Globus pallidus (tissue), 1 donor: ENCODE measurements at regions not wholly inside any gene's neighbourhood (a gene's known extent, or its start where the extent isn't known, plus 50 kb on each side); places are given as distances from the start of the nearest gene placed in this dataset.

Experiments used
- DNase-seq: peaks from one replicate; pipeline ENCODE4 v3.0.0-alpha.2; 2015; ENCODE audit warnings: low spot score

DNA sequence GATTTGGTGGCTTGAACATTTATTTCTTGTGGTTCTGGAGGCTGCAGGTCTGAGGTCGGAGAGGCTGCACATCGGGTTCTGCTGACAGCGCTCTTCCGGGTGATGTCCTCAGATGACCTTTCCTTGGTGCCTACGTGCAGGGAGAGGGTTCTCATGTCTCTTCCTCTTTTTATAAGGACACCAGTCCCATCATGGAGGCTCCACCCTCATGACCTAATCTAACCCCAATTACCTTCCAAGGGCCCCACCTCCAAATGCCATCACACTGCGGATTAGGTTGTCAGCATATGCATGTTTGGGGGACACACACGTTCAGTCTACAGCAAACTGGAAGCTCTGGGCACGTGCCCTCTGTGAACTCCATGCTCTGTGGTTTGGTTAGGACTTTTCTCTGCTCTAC lies 338.6 kb downstream of the FGF9 start:
- no peak for DNase-seq

DNA sequence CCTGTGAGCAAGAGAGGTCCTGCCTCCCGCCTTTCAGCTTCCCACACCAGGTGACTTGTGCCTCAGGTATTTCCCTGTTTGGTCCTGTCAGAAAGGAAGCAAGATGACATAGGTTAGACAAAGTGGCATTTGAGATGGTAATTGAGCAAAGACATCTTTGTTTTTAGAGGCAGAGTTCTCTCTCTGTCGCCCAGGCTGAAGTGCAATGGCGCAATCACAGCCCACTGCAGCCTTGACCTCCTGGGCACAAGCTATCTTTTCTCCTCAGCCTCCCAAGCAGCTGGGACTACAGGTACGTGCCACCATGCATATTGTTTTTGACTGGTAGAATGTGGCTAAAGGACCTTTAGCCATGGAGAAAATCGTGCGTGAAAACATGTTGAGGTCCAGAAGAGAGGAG lies 339.1 kb downstream of the FGF9 start:
- no peak for DNase-seq

GRCh38 chr13:22012686-22013085 lies 341.8 kb downstream of the FGF9 start:
- no peak for DNase-seq

GRCh38 chr13:22014469-22014868 lies 343.6 kb downstream of the FGF9 start:
- no peak for DNase-seq

DNA sequence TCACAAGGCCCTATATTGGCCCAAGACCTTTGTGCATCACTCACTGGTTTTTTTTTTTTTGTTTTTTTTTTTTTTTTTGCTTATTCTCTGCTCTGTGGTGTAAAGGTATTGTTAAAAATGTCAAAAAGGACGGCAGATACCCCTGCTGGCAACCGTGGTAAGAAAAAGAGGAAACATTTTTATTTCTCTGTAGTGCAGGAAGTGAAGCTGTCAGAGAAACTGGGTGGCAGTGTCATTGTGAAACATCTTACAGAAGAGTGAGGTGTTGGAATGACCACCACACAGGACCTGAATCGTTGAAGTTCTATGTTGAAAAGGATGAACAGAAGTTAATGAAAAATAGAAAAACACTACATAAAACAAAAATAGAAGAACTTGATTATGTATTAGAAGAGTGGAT lies 346.4 kb downstream of the FGF9 start:
- no peak for DNase-seq

DNA sequence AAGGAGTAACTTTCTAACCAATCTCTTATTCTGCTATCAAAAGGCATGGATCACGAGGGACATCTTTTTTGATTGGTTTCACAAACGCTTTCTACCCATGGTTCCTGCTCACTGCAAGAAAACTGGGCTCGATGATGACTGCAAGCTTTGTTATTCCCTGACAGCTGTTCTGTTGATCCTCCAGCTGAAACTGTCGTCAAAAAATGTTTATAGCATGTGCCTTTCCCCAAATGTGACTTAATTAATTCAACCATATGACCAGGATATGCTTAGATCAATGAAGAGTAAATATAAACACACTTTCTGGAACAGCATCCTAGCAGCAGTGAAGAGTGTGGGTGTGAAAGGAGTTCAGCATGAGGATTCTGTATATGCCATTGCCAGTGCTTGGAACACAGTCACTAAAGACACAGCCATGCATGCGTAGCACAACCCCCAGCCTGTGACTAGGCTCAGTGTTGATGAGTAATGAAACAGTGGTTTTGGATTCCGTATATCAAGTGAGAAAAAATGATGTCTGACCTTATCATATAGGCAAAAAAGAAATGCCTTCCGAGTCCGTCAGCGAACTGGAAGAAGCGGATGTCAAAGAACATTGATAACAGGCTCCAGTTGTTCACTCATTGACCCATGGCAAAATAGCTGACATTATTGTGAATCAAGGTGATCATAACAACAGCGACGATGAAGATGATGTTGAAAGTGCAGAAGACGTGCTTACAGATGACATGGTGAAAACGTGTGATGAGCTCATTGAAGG lies 347.4 kb downstream of the FGF9 start:
- no peak for DNase-seq

DNA sequence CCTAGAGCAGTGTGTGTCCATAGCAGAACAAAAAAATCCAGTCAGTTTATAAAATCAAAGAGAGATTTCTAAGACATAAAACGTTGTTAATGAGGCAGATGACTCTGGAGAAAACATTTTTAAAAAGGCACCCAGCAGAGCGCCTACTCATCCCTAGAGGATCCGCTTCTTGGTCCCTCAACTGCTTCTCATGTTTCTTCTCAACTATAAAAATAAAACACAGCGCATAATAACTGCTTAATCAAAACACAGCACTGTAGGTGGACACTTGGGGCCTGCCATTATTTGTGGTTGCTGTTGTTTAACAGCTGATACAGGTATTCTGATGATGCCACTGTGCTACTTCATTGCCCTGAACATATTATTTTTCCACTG lies 347.9 kb downstream of the FGF9 start:
- no peak for DNase-seq

- no peak for DNase-seq
These were observed 353.6 kb downstream of the FGF9 start for GRCh38 chr13:22024381-22024994.

DNA sequence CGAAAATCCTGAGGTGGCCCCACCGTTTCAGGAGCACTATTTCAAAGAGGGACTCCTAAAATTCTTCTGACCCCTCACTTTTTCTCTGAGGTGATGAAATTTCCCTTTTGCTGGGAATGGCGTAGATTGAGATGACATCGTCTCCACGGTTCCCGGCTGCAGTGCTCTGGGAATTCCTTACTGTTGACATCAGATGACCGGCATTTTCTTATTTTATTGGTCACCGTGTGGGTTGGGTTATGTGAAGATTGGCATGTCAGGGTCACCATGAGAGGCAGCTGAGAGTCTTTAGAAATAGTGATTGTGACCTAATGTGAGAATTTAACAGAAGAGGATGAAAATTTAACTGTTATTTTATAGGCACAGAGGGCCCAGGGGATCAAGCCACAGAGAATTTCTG lies 356.7 kb downstream of the FGF9 start:
- DNase-seq = no peak

DNA sequence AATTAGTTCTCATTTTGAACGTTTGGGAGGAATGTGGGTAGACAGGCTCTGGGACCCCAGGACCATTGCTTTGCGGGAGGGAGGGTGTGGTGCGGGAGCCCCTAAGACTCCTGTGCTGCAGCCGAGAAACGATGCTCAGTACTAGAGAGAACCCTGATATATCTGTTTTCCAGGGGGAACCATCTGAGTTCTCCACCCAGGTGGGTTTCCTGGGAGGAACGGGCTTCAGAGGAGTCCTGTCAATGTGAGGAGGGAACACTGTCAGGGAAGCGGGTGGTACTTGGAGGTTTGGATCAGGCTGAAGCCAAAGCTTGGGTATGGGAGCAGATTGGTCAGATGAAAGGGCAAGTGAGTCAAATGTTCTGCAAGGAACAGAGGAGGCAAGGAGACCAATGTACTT lies 358.0 kb downstream of the FGF9 start:
- DNase-seq = no peak

GRCh38 chr13:22030321-22030720 lies 359.4 kb downstream of the FGF9 start:
- DNase-seq = no peak

GRCh38 chr13:22031702-22032286 lies 360.9 kb downstream of the FGF9 start:
- DNase-seq = no peak

DNA sequence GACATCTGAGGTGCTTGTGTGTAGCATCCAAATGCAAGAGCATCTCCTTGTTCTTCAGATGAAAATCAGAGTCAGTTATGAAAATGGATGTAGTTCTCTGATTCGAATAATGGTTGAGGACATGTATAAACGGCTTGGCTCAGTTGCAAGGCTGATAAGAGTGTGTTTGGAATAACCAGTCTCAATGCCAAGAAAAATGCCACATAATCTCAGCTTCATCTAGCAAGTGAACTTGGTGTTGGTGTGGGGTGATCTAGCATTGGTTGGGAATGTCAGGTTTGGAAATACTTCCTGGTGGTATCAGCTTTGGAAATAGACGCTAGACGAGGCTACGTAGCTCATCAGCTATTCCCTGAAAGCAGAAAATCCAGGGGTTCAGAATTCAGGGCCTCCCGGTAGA lies 362.0 kb downstream of the FGF9 start:
- no peak for DNase-seq

DNA sequence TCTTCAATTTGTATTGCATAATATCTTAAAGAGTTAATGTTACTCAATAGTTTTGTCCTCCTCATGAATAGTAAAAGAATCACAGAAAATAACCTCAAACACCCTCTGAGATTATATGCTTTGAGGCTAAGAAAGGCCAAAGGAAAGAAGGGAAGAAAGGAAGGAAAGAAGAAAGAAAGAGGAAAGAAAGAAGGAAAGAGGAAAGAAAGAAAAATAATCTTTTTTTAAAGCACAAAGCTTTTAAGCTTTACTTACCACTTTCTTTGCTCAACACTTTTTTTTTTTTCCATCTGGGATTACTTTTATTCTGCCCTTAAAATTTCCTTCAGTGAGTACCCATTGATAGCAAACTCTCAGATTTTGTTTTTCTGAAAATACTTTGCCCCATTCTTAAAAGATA lies 369.1 kb downstream of the FGF9 start:
- DNase-seq = no peak

- DNase-seq = no peak
These were observed 370.0 kb downstream of the FGF9 start for GRCh38 chr13:22040810-22041364.

DNA sequence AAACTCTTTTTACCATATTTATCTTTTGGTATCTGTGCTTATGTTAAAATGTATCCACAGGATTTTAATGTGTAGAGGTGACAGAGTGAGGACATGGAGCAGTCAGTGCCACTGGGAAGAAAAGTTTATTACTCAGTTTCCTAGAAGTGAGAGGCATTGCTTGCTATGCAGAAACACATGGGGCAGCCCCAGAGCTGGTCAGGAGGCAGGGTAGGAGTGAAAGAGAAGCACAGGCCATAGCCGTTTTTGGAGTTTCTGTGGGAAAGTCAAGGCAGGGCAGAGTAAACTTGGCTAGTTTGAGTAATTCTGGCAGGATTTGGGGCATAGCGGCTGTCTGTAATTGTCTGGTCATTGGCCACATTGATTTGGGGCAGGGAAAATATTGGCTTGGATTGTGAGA lies 370.9 kb downstream of the FGF9 start:
- no peak for DNase-seq

DNA sequence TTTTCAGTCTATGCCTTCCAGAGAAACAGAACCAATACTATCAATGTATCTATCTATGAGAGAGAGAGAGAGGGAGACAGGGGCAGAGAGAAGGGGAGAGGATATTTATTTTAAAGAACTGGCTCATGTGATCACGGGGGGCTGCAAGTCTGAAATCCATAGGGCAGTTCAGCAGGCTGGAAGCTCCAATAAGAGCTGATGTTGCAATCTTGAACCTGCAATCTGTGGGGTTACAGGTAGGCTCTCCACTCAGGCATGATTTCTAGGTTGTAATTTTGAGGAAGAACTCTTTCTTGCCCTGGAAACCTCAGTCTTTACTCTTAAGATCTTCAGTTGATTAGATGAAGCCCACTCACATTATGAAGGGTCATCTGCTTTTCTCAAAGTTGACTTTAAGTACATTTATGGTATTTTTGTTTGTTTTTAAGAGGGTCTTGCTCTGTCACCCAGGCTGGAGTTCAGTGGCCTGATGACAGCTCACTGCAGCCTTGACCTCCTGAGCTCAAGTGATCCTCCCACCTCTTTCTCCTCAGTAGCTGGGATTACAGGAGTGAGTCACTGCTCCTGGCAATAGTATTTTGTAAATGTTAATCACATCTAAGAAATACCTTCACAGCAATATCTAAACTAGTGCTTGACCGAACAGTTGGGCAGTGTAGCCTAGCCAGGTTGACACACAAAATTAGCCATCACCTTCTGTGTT lies 376.4 kb downstream of the FGF9 start:
- no peak for DNase-seq

- DNase-seq = no peak
These were observed 376.9 kb downstream of the FGF9 start for GRCh38 chr13:22047785-22048104.

DNA sequence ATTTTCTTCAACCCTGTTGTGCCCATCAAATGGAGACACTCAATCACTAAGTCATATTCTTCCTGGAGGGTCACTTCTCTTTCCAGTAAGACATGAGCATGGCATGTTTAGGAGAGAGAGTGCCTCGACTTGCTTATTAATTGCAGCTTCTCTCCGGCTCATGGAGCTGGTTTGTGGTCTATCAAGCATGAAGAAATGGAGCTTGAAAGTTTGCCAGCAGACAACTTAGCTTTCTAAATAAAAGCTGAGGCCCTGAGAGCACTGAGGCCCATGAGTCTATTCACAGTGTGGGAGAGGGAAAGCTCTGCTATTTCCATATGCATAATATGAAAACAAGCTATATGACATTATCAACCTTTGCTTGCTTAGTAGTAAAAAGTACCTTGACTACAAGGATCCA lies 378.5 kb downstream of the FGF9 start:
- peak; percentile 6 for DNase-seq

- no peak for DNase-seq
These were observed 380.2 kb downstream of the FGF9 start for GRCh38 chr13:22050951-22051563.

GRCh38 chr13:22053053-22053452 lies 382.2 kb downstream of the FGF9 start:
- no peak for DNase-seq

DNA sequence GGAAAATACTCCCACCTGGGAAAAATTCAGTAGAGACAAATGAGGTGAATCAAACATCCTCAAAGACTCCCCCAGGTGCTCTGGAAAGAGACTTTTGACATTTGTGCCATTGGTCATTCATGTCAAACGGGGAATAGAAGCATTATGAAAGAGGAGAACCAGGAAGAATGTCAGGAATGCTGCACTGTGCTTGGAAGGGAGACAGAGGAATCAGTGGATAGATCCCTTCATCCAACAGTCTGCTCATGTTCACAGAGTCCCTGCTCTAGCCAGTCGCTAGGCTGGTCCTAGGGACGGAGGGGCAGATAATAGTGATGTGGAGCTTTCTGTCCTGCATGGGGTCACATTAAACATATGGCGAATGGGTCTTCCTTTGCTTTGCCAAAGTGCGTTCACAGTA lies 384.4 kb downstream of the FGF9 start:
- DNase-seq = no peak
